C1 segment of cervical spinal cord (tissue), 14 donors: ENCODE measurements at regions not wholly inside any gene's neighbourhood (a gene's known extent, or its start where the extent isn't known, plus 50 kb on each side); places are given as distances from the start of the nearest gene placed in this dataset.
"Not testable (repeated sequence)": the region's sequence is repeated elsewhere in the genome, so short reads cannot be mapped to it uniquely, and the experiment has no call there.

Experiments used
- DNase-seq, 14 donors: peaks; one replicate each; lab custom pipeline; 2025; lab: John Stamatoyannopoulos, UW

DNA sequence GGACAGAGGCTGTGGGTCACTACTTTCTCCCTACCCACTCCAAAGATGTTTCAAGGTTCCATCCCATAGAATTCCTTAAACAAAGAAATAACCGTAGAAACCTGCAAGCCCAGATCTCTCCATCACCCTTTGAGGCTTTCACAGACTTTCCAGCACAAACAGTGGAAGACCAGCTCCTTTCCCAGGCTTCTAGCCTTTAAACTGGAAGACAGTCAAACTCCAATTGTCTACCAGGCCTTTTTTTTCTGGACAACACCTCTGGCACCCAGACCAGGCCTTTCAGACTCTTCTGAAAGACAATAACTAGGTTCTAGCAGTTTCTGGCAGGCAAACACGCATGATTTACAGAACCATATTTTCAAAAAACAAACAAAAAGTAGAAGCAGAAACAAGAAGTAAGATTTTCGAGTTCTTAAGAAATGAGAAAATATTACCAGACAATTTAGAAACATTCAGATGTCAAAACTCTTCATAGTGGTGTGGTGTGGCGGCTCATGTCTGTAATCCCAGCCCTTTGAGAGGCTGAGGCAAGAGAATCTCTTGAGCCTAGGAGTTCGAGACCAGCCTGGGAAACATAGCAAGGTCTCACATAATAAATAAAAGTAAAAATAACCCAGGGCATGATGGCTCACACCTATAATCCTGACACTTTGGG, 73.0 kb upstream of the EPCAM start:
- DNase-seq = no peak

DNA sequence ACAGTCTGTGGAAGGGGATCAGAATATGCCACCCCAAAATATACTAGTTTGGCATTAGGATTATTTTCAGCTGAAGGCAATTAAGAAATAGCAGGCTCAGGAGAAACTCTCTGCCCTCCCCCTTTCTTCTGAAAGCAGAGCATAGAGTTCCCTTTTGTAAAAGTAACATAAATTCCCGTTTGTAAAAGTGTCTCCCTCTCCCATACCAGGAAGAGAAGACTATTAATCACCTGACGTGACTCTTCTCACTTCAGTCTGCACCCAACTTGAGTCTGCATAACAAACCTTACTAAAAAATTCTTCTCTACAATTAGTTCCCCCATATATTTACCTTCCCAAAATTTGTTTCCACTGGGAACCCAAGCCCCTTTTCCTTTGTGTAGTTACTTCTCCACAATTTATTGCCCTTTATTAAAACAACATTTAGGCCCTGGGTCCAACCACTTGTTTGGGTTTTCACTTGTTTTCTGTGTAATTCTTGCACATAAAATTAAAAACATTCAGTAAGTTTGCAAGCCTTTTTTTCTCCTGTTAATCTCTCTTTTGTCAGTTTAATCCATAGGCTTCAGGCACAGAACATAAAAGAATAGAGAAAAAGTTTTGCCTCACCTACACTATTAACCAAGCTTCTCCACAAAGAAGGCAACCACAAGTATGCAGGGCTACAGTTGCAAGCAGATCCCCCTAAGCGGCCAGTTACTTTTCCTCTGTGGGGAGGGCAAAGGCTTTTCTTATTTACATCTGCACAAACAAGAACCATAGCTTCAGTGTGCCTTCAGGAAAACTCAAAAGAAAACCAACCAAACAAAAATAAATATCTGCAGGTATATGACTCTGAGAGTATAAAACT, 73.8 kb upstream of the EPCAM start:
- DNase-seq = no peak

DNA sequence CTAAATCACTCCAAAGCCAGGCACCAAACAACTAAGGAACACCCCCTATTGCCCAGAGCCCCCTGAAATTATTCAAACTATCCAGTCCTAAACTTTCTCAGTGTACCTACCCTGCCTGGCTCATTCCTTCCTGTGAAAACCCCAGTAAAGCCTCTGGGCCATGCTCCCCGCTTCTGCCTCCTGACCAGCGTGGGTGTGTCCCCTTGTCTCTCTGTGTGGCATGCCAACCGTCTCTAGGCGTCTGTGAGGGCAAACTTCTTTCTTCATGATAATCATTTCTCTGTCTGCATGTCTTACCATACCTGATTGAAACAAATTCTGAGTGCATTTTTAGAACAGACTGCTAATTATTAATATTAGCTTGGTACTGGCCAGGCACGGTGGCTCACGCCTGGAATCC, 75.1 kb upstream of the EPCAM start:
- no peak for DNase-seq

DNA sequence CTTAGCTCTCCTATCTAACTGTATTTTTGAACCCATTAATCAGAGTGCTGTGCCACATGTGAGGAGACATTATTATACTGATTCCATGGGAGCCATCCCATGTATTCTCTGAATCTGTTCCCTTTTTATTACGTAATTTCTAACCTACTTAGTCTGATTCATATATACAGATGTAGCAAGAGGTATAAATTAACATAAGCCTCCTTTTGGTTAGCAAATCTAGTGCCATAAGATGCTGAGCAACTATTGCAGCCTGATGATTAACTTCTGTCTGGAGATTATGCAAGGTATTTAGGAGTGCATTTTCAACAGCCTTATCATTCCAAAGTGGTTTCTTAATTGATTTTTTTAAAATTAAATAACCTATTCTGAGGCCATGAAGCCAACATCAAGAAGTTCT, 80.2 kb upstream of the EPCAM start:
- no peak for DNase-seq

DNA sequence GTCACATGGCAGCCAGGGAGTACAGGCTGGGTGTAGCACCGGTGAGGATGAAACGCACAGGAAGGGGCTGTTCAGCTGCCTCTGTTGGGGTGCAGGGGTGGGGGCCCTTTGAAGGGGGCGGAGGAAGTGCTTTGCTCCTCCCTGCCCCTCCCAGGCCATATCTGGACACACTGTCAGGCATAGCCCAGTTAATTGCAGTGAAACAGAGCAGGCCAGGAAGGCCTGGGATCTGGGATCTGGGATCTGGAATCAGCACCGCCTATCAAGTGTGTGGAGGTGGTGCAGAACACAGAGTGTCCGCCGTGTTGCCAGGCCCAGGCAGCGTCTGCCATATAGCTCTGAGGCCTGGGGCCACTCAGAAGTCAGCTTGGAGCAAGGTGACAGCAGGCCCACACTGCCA, 85.5 kb upstream of the EPCAM start:
- no peak for DNase-seq

DNA sequence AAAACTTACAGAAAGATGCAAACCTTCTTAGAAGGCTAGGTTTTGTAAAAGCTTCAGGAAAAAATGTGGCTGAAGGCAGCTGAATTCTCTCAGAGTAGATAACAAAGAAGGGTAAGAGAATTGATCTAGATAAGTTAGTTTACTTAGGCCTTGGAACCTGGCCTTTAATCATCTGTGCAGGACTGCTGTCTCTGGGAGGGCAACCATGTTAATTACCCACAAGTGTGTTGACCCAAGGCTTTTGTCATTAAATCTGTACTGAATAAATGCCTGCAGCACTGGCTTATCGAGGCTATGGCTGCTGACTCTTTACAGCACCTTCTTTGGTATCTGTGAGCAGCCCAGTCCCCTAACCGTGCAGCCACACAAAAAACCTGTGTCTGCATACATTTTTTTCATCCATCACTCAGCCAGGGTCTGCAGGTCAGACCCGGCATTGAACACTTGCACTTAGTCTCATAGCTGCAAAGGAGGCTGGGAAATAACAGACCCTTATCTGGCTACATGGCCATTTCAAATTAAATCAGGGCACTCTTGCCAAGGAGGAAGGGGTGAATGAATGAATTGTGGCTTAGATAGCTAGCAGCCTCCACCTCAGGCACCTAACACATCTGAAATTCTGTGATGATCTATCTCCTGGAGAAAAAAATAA, 86.4 kb upstream of the EPCAM start:
- no peak for DNase-seq

DNA sequence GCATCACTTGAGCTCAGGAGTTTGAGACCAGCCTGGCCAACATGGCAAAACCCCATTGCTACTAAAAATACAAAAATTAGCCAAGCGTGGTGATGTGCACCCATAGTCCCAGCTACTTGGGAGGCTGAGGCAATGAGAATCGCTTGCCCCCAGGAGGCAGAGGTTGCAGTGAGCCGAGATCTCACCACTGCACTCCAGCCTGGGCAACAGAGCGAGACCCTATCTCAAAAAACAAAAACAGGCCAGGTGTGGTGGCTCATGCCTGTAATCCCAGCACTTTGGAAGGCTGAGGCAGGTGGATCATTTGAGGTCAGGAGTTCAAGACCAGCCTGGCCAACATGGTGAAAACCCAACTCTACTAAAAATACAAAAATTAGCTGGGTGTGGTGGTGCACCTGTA, 89.6 kb upstream of the EPCAM start:
- not testable (repeated sequence) for DNase-seq

DNA sequence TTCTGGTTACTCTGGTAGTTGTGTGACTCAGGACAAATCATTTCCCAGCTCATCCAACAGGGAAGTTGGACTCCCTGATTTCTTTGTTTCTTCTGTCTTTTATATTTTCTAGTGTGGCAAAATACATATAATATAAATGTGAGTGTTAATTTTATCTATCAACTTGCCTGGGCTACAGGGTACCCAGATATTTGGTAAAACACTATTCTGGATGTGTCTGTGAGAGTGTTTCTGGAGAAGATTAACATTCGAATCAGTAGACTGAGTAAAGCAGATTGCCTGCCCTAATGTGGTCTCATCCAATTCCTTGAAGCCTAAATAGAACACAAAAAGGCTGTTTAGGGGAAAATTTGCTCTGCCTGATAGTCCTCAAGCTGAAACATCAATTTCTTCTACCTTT, 91.1 kb upstream of the EPCAM start:
- no peak for DNase-seq

DNA sequence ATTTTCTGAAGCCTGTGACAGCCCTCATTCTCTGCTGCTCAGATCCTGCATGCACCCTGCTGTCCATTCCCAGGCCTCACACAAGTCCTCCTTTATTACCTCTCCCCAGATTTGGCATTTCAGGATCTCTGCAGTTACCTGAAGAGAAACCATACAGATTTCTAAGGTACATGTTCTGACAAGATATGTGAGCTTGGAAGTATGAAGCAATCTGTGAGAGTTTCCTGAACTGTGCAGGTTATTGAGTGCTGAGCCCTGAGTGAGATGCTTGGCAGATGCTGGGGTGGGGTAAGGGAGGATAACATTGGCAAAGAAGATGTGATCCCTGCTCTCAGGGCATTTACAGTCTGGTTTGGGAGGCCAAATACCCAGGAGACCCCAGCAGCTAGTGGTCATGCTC, 91.9 kb upstream of the EPCAM start:
- DNase-seq = no peak

DNA sequence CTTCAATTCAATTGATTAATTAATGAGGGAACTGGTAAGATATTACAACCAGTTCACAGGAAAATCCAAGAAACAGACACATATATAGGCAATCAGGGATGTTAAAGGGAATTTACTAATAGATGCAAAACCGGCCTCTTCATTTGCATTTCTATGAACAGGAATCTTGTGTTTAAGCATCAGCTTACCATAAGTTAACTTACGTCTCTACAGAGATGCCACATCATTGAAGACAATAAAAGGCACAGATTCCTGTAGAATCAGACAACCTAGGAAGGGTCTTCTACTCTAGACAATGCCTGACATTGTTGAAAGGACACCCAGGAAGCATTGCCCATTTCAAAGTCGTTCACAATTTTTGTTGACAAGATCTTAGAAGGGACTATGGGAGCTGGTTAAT, 93.0 kb upstream of the EPCAM start:
- DNase-seq = no peak

DNA sequence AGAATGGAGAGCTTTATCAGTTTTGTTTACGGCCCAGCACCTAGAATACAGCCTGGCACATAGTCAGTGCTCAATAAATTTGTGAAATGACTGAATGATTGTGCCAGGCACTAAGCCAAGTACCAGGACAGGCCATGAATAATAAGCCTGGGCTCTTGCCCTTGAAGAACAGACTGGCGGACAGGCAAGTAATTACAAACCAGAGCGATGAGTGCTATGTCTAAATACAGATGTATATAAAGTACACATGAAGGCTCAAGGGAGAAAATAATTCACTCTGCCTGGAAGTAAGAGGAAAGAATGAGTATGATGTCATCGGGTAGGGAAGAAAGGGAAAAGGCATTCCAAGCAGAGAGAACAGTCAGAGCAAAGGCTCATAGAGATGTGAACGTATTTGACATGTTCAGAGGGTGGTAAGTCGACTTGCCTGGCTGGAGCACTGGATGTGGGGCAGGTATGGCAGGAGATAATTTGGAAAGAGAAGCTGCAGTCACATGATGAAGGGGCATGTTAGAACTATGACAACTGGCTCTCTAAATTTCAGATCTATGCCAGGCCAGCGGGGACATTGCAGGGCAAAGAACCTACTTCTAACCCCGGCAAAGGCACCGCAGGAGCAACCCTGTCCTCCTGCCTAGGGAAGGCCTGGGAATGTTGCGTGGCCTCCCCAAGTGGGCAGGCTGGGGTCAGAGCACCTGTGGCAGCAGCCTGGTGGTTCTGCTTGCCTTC, 94.9 kb upstream of the EPCAM start:
- DNase-seq = peak in 7 of 14 donors; percentile 13 to 49 (median 30)

DNA sequence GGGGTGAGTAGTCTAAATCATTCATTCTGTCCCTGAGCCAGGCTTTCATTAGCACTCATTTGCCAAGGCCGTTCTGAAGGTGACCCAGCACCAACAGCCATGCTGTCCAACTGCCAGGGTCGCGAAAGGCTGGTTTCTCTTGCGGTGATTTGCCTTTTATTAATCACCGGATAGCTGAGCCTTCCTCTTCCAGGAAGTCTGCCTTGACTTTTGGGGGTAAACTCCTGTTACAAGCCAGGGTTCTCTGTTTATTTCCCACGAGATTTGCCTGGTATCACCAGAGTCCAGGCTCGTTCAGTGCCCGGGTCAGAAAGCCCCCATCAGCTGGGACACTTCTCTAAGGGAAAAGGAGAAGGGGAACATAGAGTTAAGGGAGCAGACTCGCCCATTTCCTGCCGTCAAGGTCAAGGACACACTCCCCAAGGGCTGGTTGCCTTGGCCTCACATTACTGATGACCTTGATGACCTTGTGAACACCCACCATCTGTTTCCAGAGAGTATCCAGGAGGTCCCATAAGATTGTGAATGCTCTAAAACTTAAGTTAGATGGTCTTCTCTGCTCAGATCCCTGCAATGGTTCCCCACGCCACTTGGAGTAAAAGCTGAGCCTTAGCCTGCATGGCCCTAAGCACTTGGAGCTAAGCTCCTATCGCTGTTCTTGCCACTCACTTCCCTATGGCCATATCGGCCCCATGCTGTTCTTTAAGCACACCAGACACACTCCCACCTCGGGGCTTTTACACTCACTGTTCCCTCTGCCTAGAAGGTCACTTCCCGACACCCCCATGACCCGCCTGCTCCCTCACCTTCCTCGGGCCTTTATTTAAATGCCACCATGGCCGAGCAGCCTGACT, 96.0 kb upstream of the EPCAM start:
- DNase-seq = peak in 1 of 14 donors; percentile 57

DNA sequence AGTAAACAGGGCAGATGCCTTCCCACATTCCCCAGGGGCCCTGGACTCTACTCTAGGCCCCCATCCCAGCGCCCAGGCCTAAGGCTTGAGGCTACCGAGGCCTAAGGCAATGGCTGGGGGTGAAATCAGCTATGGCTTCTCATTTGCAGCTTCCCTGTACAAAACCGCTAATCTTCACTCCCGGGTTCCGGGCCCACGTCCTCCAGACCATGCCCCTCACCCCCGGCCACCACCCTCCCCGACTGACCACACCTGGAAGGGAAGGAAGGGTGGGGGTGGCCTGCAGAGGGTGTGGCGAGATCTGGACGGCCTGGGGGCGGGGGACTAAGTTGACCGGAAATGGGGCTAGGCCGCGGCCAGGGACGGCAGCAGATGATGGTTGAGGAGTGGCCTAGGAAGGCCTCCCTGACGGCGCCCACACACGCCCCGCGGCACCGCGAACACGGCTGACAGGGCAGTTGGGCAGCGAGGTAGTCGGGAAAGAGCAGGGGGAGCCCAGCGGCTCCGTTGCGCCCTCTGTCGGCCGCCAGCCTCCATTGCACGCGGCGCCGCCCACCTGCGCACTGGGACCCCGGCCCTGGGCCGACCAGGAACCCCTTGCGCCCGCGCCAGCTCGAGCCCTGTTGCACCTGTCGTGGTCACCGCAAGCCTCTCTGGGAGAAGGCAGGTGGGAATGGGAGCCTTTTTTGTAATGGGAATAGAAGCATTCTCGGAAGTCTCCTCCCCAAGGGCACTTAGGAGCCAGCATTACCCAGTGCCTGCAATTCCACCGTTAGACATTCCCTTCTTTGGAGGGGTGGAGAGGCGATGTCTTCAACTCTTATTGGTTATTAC, 95.9 kb upstream of the CALM2 start:
- DNase-seq = peak in 12 of 14 donors; percentile 13 to 75 (median 52)

DNA sequence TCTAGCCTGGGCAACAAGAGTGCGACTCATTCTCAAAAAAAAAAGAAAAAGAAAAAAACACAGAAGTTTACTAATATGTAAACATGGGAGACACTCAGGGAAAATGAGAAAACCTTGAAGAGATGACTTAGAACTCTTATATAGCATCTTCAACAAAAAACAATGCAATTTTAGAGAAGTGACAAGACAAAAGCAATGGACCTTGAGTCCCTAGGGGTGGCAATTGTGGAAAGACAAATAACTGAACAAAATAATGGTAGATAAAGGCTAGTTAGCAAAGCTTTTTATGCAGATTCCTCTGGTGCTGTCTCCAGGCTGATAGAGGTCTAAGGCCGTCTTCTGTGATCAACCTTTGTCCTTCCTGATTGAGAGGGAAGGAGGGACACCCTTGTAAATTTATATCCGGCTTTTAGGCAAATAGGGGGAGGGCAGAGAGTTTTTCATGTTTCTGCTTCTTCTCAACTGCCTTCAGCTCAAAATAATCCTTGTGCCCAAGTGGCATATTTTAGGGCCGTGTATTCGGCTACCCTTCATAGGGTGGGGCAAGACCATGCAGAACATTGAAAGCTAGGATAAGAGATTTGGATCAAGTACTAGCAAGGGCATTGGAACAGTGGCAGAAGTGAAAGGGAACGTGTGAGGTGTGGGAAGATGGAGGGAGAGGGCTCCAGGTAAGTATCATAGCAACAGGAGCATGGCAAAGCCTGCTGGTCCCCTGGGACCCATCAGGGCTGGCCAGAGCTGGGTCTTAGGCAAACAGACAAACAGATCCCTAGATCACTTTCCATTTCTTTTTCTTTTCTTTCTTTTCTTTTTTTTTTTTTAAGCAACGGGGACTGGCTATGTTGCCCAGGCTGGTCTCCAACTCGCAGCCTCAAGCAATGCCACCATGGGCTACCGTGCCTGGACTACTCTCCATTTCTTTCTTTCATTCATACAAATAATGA, 95.0 kb upstream of the CALM2 start:
- no peak for DNase-seq

DNA sequence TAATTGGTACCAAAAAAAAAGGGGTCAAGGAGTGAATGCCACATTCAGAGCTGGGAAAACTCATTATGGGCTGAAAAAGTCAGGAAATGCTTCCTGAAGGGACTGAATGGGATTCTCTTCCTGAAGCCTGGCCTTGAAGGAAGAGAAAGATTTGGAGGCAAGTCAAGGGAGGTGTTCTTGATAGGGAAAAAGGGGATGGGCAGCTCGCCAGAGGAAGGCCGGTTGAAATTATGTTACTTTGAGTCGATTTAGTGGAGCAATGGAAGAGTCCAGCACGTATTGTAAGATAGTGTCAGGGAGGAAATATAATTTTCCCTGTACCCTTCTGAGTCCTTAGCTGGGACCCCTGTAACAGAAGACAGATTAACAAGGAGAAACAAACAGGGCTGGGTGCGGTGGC, 94.1 kb upstream of the CALM2 start:
- DNase-seq = no peak

DNA sequence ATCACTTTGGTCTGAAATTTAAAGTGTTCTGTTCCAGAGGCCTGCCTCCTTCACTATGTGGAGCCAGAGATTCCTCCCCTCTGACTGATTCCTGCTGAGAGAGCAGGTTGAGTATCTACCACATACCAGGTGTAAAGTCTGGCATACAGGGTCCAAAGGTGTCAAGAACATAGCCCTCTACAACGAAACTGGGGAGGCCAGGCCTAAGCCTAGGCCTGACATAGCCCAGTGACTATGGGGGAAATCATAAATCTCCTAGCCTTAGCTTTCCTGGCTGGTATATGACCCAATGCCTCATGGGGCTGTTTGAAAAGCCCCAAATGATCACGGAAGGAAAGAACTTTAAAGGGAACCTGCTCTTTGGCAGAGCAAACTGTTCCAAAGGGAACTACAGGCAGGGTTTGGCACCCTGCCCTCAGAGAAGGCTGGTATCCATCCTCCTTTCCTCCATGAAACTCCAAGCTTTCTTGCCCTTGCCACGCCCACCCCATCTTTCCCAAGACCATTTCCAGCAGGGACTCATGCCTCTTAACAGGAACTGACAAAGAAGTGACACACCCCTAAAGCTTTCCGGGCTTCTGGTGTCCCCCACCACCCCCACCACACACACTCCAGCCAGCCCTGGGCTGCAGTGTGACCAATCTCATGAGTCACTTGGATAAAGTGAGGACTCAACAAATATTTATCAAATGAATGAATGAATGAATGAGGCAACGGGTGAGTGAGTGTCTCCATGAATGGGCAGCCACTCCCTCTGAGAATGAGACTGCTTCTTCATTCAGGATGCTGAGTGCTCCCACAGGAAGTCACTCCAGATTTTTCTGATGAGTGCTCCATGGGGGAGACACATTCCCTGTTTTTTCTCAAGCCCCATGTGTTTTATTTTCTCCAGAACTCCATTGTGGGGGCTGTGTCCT, 93.3 kb upstream of the CALM2 start:
- DNase-seq = peak in 2 of 14 donors; percentile 70 to 80

DNA sequence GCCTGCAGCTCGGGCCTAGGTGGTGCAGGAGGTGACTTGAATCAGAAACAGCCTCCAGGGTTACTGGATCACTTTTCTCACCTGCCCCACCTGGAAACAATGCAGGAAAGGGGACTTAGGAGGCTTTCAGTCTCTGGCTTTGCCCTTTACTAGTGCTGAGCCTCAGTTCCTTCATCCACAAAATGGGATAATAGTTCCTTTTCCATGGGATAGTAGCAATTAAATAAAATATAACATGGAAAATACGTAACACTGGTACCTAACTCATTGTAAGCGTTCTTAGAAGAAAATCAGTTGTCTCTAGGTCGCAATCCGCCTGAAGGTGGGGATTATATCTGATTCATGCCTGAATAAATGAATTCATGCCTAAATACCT, 91.4 kb upstream of the CALM2 start:
- DNase-seq = no peak
